NCI-H82 treated with DMSO at 0.1 percent for 48 hours (cell line): ENCODE measurements at regions not wholly inside any gene's neighbourhood (a gene's known extent, or its start where the extent isn't known, plus 50 kb on each side); places are given as distances from the start of the nearest gene placed in this dataset.

Source experiments
- DNase-seq: peaks from one replicate; lab custom pipeline; 2025; ENCODE audit not compliant: unreplicated experiment; lab: John Stamatoyannopoulos, UW

DNA sequence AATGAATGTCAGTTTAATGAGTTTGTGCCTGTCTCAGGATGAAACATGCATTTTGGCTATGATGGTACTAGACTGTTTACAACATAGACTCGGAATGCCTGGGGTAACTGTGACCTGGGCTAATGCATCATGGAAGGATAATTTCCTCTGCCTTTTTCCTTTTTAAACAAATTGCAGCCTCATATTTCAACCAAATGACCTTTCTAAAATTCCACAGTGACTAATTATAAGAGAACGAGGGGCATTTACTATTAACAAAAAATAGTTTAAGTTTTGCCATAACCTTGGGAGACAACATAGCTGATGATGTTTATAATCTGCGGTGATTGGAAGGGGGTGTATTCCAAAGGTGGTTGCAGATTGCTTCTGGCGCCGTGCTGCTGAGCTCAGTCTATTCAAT is 1140.5 kb downstream of the GALC start:
- no peak for DNase-seq

- no peak for DNase-seq
Observed at GRCh38 chr14:86847140-86847539, 1145.8 kb downstream of the GALC start.

GRCh38 chr14:86838363-86838762 is 1154.6 kb downstream of the GALC start:
- no peak for DNase-seq

- DNase-seq: no peak
Observed at GRCh38 chr14:86826661-86827060, 1166.3 kb downstream of the GALC start.

GRCh38 chr14:86824167-86824566 is 1168.8 kb downstream of the GALC start:
- DNase-seq: no peak

DNA sequence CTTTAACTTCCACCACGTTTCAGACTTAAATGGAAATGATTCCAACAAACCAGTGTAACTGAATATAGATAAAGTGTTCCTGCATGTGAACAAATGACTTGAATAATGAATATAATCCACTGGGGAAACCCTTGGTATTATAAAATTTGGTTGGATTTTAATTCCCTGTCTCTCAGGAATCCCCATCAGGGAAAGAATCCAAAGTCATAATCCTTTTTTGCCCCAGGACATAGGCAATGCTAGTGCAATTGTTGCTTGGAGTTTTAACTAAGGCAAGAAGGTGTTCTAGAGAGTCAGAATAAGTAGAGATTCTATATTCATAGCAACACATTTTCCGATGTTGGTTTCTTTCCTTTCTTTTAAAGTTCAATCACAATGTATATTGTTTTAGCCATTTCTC is 1169.4 kb downstream of the GALC start:
- no peak for DNase-seq

DNA sequence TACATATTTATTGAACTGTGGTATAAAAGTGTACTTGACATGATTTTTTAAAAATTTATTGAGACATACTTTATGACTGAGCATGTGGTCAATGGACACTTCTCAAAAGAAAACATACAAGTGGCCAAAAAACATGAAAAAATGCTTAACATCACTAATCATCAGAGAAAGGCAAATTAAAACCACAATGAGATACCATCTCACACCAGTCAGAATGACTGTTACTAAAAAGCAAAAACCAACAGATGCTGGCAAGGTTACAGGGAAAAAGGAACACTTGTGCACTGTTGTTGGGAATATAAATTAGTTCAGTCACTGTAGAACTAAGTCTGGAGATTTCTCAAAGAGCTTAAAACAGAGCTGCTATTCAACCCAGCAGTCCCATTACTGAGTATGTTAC is 1177.6 kb downstream of the GALC start:
- DNase-seq: no peak

DNA sequence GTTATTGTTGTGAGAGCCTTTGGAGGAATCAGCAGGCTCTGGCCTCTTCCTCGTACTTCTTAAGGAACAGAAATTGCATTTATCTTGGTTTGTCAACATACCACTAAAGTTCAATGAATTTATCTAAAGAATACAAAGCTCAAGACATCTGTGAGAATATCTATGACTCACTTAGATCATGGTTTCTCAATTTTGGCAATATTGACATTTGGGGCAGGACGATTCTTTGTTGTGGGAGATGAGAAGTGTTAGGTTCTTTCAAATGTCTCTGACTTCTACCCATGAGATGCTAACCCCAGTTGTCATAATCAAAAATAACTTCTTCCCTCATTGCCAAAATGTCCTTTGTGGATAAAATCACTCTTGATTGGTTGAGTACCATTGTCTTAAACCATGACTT is 1190.3 kb downstream of the GALC start:
- no peak for DNase-seq

- DNase-seq: no peak
Observed at GRCh38 chr14:86799244-86799647, 1193.7 kb downstream of the GALC start.

GRCh38 chr14:86798330-86798729 is 1194.7 kb downstream of the GALC start:
- DNase-seq: no peak

- DNase-seq: no peak
Observed at GRCh38 chr14:86797075-86797351, 1196.0 kb downstream of the GALC start.

- DNase-seq: no peak
Observed at GRCh38 chr14:86796221-86797074, 1196.5 kb downstream of the GALC start.

DNA sequence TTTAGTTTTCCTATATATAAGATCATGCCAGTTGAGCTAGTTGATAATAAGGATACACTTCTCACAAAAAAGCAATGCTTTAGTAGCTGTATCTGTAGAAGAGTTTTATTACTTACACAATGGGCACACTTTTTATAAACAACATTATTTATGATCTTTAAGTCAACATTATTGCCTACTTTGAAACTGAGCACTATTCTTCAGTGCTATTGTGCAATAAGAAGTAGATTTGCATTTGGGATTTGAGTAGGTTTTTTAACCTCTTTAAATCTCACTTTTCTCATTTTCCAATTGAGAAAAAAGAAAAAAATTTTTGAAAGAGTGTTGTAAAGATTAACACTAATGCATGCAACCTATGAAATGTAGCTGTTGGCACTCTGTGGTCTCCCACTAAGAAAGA is 1198.3 kb downstream of the GALC start:
- no peak for DNase-seq

- no peak for DNase-seq
Observed at GRCh38 chr14:86790408-86791364, 1202.3 kb downstream of the GALC start.

- no peak for DNase-seq
Observed at GRCh38 chr14:86788224-86788623, 1204.8 kb downstream of the GALC start.

- DNase-seq: peak; percentile 33
Observed at GRCh38 chr14:86787717-86788116, 1205.3 kb downstream of the GALC start.

- no peak for DNase-seq
Observed at GRCh38 chr14:86782092-86782580, 1210.8 kb downstream of the GALC start.

DNA sequence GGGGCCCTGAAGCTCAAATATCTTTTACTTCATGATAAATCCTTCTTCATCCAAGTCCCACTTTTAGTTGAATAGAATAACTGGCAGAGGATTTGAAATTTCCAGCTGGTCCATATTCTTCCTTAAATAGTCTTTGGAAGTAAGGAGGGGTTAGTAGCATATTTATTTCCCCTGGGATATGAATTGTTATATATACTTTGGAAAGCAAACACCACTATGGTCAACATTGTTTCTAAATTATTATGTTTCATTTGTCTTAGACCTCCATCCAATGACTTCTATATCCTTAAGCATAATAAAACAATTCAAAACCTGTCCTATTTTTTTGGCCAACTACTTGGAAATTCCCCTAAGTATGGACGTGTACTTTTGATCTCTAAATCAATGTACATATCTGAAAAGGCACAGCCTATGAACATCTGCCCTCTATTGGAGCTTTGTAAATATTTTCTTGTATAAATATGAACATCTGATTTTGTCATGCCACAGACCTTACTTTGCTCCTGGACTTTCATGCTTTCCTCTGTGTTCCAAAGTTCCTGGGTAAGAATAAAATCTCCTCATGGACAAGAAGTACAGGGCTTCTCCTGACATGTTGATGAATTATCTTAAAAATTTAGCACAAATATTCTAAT is 1212.0 kb downstream of the GALC start:
- DNase-seq: no peak

GRCh38 chr14:86780461-86780860 is 1212.5 kb downstream of the GALC start:
- DNase-seq: no peak

GRCh38 chr14:86779416-86779815 is 1213.6 kb downstream of the GALC start:
- DNase-seq: no peak

- DNase-seq: no peak
Observed at GRCh38 chr14:86777963-86778602, 1214.9 kb downstream of the GALC start.
